SK-MEL-5 (cell line): ENCODE measurements at regions not wholly inside any gene's neighbourhood (a gene's known extent, or its start where the extent isn't known, plus 50 kb on each side); places are given as distances from the start of the nearest gene placed in this dataset.
"Not testable (repeated sequence)": the region's sequence is repeated elsewhere in the genome, so short reads cannot be mapped to it uniquely, and the experiment has no call there.

Experiments used
- DNase-seq: peaks from one replicate; pipeline ENCODE4 v3.0.0-alpha.2; 2016; ENCODE audit warnings: low read depth, low spot score
- in situ Hi-C: cut with HindIII; loops from 2 replicates; pipeline ENCODE4 v1.10.0; 2016; ENCODE audit warnings: low sequenced_read_pairs, high pct_unique_total_duplicates, low pct_unique_long_range_greater_than_20kb

GRCh38 chr16:88144028-88144511, 192.8 kb downstream of the BANP start:
- DNase-seq = peak; percentile 22
- in situ Hi-C loops = no loop called here

DNA sequence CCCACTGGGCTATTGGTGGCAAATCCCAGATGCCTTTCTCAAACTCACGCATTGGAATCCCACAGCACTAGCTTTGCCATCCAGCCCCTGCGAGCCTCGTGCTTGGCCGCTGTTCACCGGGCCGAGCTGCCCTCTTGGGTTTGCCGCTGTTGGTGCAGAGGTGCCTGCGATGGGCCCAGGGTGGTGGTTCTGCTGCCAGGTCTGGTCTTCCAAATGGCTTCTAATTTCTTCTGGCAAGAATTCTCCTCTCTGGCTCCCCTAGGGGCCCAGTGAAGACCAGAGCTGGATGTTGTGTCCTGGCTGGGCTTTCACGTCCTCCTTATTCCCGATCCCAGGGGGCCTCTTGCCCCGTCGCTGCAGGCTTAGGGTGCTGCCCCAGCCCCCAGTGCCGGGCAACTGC, 194.1 kb downstream of the BANP start:
- not testable (repeated sequence) for DNase-seq

GRCh38 chr16:88145824-88146405, 194.7 kb downstream of the BANP start:
- in situ Hi-C loops, DNase-seq: not testable (repeated sequence)

More for the DNA sequence above, 194.1 kb downstream of the BANP start:
- in situ Hi-C loops = not testable (repeated sequence)

DNA sequence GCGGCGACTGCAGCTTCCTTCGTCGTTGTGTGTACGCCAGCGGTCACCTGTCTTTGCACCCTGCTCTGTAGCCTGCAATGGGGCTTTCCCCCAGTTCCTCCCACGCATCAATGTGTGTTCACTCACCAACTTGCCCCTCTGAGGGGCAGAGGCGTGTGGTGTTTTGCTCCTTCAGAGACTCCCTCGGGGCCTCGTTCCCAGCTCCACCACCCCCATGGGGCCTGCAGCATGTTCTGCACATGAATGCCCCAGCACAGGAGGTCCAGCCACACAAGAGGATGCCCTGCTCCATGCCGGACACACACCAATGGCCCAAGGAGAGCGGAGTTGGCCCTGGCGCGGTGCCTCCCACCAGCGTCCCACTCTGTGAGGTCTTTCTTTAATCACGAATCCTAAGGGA, 196.8 kb downstream of the BANP start:
- in situ Hi-C loops, DNase-seq: not testable (repeated sequence)

GRCh38 chr16:88148682-88149081, 197.4 kb downstream of the BANP start:
- in situ Hi-C loops, DNase-seq: not testable (repeated sequence)

DNA sequence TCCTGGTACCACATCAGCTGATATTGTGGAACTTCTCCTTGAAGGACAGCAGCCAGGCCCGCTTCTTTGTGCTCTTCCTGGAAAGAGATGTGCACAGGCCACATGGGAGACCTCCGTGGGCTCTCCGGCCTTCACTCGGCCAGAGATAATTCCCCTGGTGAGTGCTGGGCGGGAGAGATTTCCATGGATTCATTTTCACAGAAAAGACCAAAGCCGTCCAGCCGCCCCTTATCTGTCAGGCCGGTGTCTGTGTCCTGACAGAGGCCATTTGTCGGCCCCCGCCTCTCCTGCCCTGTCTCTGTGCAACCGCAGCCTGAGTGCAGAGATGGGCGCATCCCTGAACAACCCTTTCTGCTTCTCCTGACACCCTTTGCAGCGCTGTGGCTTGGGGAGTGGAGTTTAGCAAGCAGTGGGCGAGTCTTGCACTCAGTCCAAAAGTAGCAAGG, 197.9 kb downstream of the BANP start:
- DNase-seq, in situ Hi-C loops: not testable (repeated sequence)

DNA sequence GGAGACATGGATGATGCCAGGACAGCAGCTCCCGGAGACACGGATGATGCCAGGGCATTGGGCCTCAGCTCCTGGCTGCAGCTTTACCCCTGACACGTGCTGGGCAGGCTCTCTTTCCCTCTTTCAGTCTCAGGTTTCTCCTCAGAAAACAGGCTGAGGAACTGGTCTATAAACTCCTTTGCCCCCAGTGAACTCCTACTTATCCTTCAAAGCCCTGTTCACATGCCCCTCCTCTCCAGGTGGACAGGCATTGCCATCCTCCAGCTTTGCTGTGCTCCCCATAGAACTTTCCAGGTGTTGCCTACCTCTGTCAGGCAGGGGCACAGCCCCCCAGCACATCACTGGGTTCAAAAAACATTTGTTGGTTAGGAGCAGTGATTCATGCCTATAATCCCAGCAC, 198.4 kb downstream of the BANP start:
- DNase-seq, in situ Hi-C loops: not testable (repeated sequence)

DNA sequence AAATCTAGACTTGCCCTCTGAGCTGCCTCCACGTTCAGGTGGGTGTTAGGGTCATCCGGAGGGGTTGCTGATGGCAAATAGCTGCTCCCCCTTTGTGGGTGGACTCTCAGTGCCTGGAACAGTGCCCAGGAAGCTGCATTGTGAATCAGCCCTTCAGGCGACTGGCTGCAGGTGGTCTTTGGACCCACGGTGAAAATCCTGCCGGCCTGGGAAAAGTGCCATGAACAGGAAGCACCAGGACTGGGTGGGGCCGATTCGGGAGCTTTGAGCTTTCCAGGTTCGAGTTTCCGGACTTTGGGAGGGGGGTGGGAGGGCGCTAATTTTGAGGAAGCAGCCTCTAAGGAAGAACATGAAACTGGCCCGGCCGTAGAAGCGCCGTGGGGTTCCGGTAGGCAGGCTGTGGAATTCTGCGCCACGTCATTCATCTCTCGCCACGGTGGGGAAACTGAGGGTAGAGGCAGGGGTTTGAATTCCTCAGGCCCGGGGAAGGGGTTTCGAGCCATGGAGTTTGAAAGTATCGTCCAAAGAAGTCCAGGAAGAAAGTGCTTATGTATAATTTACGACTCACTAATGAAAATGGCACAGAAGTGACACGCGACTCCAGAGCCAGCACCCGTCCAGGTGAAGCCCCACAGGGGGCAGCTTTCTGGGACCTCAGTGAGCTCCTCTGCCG, 199.4 kb downstream of the BANP start:
- DNase-seq, in situ Hi-C loops: not testable (repeated sequence)

- DNase-seq, in situ Hi-C loops: not testable (repeated sequence)
Measured at GRCh38 chr16:88151129-88151499, 199.9 kb downstream of the BANP start.

- in situ Hi-C loops, DNase-seq: not testable (repeated sequence)
Measured at GRCh38 chr16:88151859-88152843, 200.9 kb downstream of the BANP start.

- in situ Hi-C loops, DNase-seq: not testable (repeated sequence)
Measured at GRCh38 chr16:88152879-88153278, 201.6 kb downstream of the BANP start.

DNA sequence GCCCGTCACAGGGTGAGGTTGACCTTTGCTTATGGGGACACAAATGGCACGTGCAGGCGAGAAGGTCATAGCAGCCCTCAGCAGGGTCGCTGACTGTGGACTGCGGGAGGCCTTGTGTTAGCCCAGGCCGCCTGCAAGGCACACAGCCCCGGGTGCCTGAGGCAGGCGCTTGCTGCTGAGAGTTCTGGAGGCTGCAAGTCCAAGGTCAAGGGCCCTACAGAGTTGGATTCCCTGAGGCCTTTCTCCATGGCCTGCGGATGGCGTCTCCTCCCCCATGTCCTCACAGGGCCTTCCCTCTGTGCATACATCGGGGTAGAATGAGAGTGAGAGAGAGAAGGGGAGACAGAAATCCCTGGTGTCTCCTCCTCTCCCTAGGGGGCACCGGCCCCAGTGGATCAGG, 202.3 kb downstream of the BANP start:
- DNase-seq, in situ Hi-C loops: not testable (repeated sequence)

DNA sequence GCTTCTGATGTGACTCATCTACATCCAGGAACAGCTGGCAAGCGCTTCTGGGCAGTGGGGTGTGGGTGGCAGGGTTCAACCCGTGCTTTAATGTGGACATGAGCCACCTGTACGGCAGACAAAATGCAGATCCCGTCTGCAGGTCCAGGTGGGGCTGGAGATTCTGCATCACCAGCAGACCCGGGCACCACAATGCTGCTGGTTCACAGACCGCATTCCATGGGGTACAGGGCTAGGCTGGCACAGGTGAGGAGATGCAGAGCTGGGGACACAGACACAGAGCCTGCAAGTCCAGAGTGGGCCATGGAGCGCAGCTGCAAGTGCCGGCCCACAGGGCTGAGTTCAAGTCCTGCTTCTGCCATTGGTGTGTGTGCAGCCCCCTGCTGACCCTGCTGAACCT, 203.7 kb downstream of the BANP start:
- in situ Hi-C loops, DNase-seq: not testable (repeated sequence)

DNA sequence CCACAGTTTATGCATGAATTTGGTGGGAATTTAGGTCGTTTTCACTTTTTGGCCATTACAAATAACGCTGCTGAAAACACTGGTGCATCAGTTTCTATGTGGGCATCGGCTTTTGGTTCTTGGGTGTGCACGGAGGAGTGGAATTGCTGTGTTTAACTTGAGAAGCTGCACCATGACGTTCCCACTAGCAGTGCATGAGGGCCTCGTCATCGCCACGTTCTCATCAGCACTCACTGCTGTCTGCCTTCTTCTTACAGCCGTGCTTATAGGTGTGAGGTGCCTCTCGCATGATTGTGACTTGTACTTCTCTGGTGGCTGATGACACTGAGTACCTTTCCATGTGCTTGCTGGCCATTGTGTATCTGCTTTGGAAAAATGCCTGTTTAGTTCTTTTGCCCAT, 204.4 kb downstream of the BANP start:
- DNase-seq, in situ Hi-C loops: not testable (repeated sequence)

- DNase-seq, in situ Hi-C loops: not testable (repeated sequence)
Measured at GRCh38 chr16:88156640-88157283, 205.5 kb downstream of the BANP start.

- in situ Hi-C loops, DNase-seq: not testable (repeated sequence)
Measured at GRCh38 chr16:88157686-88158085, 206.5 kb downstream of the BANP start.

DNA sequence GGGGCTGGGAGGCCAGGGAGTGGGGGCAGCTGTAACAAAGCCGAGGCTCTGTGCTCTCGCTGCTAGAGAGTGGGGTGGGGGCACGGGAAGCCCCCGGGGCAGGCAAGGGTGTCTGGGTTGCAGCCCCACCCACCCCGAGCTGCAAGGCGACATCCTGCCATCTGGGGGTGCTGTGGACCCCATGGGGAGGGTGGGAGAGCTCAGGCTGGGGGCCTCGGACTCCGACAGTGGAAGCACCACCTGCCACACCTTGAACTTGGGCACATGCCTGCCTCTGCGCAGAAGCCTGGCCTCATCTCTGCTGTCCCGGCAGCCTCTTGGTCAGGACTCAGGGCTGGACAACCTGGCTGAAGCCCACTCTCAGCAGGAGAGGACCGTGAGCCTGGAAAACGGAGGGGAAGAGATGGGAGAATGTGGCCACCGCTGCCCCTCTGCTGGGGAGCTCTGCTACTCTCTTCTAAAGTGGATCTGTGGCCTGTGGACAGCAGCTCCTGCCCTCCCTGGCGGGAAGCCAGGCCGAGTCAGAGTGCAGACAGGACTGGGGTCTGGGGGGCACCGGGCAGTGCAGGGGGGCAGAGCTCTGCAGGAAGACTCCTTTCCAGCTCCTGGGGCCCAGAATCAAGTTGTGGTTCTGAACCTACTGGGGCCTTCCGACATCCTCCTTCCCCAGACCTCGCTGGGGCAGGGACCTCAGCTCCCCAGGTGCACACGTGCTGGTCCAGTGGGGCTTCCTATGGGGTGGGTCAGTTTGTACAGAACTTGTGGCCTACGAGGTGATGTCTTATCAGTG, 207.2 kb downstream of the BANP start:
- DNase-seq, in situ Hi-C loops: not testable (repeated sequence)
